AG09319 (cell line): ENCODE measurements at regions not wholly inside any gene's neighbourhood (a gene's known extent, or its start where the extent isn't known, plus 50 kb on each side); places are given as distances from the start of the nearest gene placed in this dataset.

ENCODE experiments used
- DNase-seq: peaks from one replicate; pipeline ENCODE4 v3.0.0-alpha.2; 2010; ENCODE audit warnings: low read depth; ENCODE audit errors: extremely low read depth
- TF ChIP-seq, protein P1 (sequence below): IDR thresholded peaks from 2 replicates; pipeline ENCODE4 v1.5.1; 2011; ENCODE audit warnings: low read depth, mild to moderate bottlenecking, inconsistent platforms, low read length, moderate library complexity

- TF ChIP-seq, protein P1, sequence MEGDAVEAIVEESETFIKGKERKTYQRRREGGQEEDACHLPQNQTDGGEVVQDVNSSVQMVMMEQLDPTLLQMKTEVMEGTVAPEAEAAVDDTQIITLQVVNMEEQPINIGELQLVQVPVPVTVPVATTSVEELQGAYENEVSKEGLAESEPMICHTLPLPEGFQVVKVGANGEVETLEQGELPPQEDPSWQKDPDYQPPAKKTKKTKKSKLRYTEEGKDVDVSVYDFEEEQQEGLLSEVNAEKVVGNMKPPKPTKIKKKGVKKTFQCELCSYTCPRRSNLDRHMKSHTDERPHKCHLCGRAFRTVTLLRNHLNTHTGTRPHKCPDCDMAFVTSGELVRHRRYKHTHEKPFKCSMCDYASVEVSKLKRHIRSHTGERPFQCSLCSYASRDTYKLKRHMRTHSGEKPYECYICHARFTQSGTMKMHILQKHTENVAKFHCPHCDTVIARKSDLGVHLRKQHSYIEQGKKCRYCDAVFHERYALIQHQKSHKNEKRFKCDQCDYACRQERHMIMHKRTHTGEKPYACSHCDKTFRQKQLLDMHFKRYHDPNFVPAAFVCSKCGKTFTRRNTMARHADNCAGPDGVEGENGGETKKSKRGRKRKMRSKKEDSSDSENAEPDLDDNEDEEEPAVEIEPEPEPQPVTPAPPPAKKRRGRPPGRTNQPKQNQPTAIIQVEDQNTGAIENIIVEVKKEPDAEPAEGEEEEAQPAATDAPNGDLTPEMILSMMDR: no peak
- no peak for DNase-seq
These were observed 51.0 kb upstream of the VEGFC start for GRCh38 chr4:176843710-176844109.

DNA sequence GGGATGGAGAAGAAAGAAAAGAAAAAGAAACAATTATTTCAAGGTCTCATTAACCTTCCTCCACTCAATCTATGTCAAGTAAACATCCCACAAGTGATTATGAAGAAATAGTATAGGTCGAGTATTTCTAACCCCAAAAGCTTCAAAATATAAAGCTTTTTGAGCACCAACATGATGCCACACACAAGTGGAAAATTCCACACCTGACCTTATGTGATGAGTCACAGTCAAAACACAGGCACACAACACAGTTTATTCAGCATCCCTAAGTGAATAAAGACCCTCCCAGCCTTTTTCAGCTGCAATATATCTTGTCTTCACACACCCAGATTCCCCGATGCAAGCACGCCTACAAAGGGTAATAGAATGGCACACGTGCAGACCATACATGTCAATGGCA is 51.7 kb upstream of the VEGFC start:
- DNase-seq: no peak

GRCh38 chr4:176845636-176846035 is 52.9 kb upstream of the VEGFC start:
- TF ChIP-seq, protein P1: no peak

More for the DNA sequence above, 51.7 kb upstream of the VEGFC start:
- TF ChIP-seq, protein P1: no peak

GRCh38 chr4:176849076-176849475 is 56.4 kb upstream of the VEGFC start:
- DNase-seq: no peak
- TF ChIP-seq, protein P1: no peak

More at GRCh38 chr4:176845636-176846035, 52.9 kb upstream of the VEGFC start:
- DNase-seq: no peak

GRCh38 chr4:176850436-176850835 is 57.7 kb upstream of the VEGFC start:
- DNase-seq: no peak
- TF ChIP-seq, protein P1: no peak

DNA sequence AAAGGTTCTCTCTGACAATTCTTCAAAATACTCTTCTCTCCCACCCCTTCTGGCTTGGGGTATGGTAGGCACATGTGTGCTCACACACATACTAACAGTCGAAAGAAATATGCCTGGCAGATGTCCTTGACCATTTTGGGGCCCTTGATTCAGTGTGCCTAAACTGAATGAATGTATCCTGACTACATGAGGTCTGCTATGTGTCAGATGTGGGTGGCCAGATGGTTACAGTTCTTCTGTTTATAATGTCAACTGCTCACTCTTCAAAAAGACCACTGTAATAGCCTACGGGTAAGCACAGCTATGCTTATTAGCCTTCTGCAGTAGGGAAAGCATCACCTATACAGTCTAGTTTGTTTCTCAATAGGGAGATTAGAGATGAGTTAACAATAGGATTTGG is 63.7 kb upstream of the VEGFC start:
- DNase-seq: no peak
- TF ChIP-seq, protein P1: no peak

DNA sequence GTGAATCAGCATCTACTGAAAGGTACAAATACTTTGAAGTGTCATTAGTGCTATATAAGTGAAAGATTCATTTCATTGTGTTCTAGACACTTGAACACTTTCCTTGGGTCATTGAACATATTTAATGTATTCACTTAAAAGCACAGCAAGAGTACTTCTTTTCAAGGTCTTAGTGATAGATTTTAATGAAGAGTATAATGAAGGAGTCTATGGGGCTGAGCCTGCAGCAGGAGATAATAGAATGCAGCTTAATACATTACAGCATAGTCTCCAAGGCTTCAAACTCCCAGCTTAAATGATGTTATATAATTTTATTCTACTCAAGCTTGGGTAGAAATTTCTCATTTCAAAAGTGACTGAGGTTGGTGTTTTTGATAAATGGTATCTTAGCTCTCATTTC is 66.1 kb upstream of the VEGFC start:
- TF ChIP-seq, protein P1: no peak
- DNase-seq: no peak

DNA sequence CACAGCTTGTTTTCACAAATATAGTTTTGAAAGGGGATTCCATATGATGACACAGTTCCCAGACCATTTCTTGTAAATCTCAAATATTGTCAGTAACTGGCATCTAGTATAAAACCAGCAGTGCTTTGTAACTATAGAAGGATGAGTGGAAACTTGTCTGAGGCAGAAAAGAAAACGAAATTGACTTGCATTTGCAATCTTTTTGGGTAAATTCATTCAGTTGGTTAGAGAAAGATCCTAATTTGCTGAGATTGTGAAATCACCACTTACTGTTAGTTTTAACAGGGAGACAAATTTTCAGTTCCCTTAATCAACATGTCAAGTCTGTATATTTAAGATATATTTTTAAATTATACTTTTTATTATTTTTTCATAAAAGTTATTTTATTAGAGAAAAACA is 71.5 kb upstream of the VEGFC start:
- TF ChIP-seq, protein P1: no peak
- no peak for DNase-seq
